KMS-11 (cell line): ENCODE measurements at regions not wholly inside any gene's neighbourhood (a gene's known extent, or its start where the extent isn't known, plus 50 kb on each side); places are given as distances from the start of the nearest gene placed in this dataset.

Experiments
- H2AFZ ChIP-seq: fragments of 200-600 bp; sonication (generic); 2 replicates; pipeline ENCODE4 v1.6.1; 2016; ENCODE audit warnings: antibody characterized with exemption, mixed run types, low read depth
- H3K27ac ChIP-seq: fragments of 200-600 bp; sonication (generic); 2 replicates; pipeline ENCODE4 v1.6.1; 2016; ENCODE audit warnings: mild to moderate bottlenecking, mixed run types
- H3K27me3 ChIP-seq: fragments of 200-600 bp; sonication (generic); 2 replicates; pipeline ENCODE4 v1.6.1; 2017; ENCODE audit warnings: mild to moderate bottlenecking, low read depth, mixed run types, moderate library complexity; ENCODE audit not compliant: insufficient read depth
- H3K36me3 ChIP-seq: fragments of 200-600 bp; sonication (generic); 2 replicates; pipeline ENCODE4 v1.6.1; 2017; ENCODE audit warnings: mild to moderate bottlenecking, mixed run types; ENCODE audit not compliant: insufficient read depth
- H3K4me1 ChIP-seq: fragments of 200-600 bp; sonication (generic); 2 replicates; pipeline ENCODE4 v1.6.1; 2016; ENCODE audit warnings: mild to moderate bottlenecking, low read depth, mixed run types; ENCODE audit not compliant: poor library complexity, severe bottlenecking
- H3K4me2 ChIP-seq: fragments of 200-600 bp; sonication (generic); 2 replicates; pipeline ENCODE4 v1.7.0; 2016; ENCODE audit warnings: mild to moderate bottlenecking, mixed run types
- H3K4me3 ChIP-seq: fragments of 200-600 bp; sonication (generic); IDR thresholded peaks from 2 replicates; pipeline ENCODE4 v1.6.1; 2017; ENCODE audit warnings: low read depth, low read length, mixed read lengths; ENCODE audit not compliant: insufficient read depth
- H3K79me2 ChIP-seq: fragments of 200-600 bp; sonication (generic); 2 replicates; pipeline ENCODE4 v1.6.1; 2016; ENCODE audit warnings: low read depth, mixed run types; ENCODE audit not compliant: insufficient read depth
- H3K9ac ChIP-seq: fragments of 200-600 bp; sonication (generic); 2 replicates; pipeline ENCODE4 v1.6.1; 2016; ENCODE audit warnings: mild to moderate bottlenecking, mixed run types
- H4K20me1 ChIP-seq: fragments of 200-600 bp; sonication (generic); 2 replicates; pipeline ENCODE4 v1.6.1; 2016; ENCODE audit warnings: mild to moderate bottlenecking, mixed run types; ENCODE audit not compliant: insufficient read depth
- CTCF ChIP-seq: fragments of 200-600 bp; sonication (generic); conservative IDR thresholded peaks from 2 replicates; pipeline ENCODE4 v1.6.1; 2017; ENCODE audit warnings: low read depth, mild to moderate bottlenecking, antibody characterized with exemption, low read length, moderate library complexity, mixed read lengths

GRCh38 chr5:125325488-125326149, 579.2 kb upstream of the ZNF608 start:
- Histone ChIP-seq H4K20me1 (no peaks in the 10 kb centered on the region), H3K79me2 (no peaks in the 10 kb centered on the region), H3K4me2 (no peak overlapping the region; the same call in 1 of the 2 replicates), H3K27me3 (no peaks in the 10 kb centered on the region), H3K4me3 (no peak overlapping the region), H2AFZ (no peak overlapping the region), H3K36me3 (no peaks in the 10 kb centered on the region), H3K27ac (no peak overlapping the region), H3K9ac (no peak overlapping the region), H3K4me1 (peaks cover 36% of the 10 kb centered on the region)
- no peak for TF ChIP-seq CTCF

- Histone ChIP-seq H3K4me3 (no peak overlapping the region), H3K79me2 (no peaks in the 10 kb centered on the region), H3K36me3 (no peaks in the 10 kb centered on the region), H2AFZ (no peak overlapping the region), H3K9ac (no peak overlapping the region), H3K4me1 (peaks cover 36% of the 10 kb centered on the region), H4K20me1 (no peaks in the 10 kb centered on the region), H3K27ac (no peak overlapping the region), H3K4me2 (no peak overlapping the region; the same call in 1 of the 2 replicates), H3K27me3 (no peaks in the 10 kb centered on the region)
- TF ChIP-seq CTCF, result no peak
Observed at GRCh38 chr5:125326150-125326510, 579.7 kb upstream of the ZNF608 start.

GRCh38 chr5:125327676-125328075, 581.2 kb upstream of the ZNF608 start:
- H3K4me1 ChIP-seq, result peaks cover 36% of the 10 kb centered on the region
- peak overlapping the region; percentile 49; the same call in 1 of the 2 replicates for H3K27ac ChIP-seq
- H2AFZ ChIP-seq, result peak overlapping the region; percentile 53; the same call in 1 of the 2 replicates
- TF ChIP-seq CTCF, result no peak
- no peaks in the 10 kb centered on the region for H3K27me3 ChIP-seq
- H3K4me2 ChIP-seq, result peak overlapping the region; percentile 62
- no peaks in the 10 kb centered on the region for H3K79me2 ChIP-seq
- H4K20me1 ChIP-seq, result no peaks in the 10 kb centered on the region
- H3K36me3 ChIP-seq, result no peaks in the 10 kb centered on the region
- no peak overlapping the region for H3K4me3 ChIP-seq
- peak overlapping the region; percentile 4; the same call in 1 of the 2 replicates for H3K9ac ChIP-seq

- peaks cover 17% of the 10 kb centered on the region for H3K4me1 ChIP-seq
- no peak overlapping the region for H2AFZ ChIP-seq
- no peaks in the 10 kb centered on the region for H3K79me2 ChIP-seq
- H3K4me3 ChIP-seq, result no peak overlapping the region
- H3K4me2 ChIP-seq, result no peak overlapping the region
- H3K36me3 ChIP-seq, result no peaks in the 10 kb centered on the region
- H3K27ac ChIP-seq, result no peak overlapping the region
- H3K27me3 ChIP-seq, result no peaks in the 10 kb centered on the region
- TF ChIP-seq CTCF, result no peak
- H3K9ac ChIP-seq, result no peak overlapping the region
- no peaks in the 10 kb centered on the region for H4K20me1 ChIP-seq
Observed at GRCh38 chr5:125331987-125332598, 585.7 kb upstream of the ZNF608 start.
